Stimulated activated CD4-positive, alpha-beta T cell treated with anti-CD3 and anti-CD28 coated beads, Interleukin-1b, Interleukin-23, amount 100 ng/mL, for 1 hour (primary cell): ENCODE measurements at regions not wholly inside any gene's neighbourhood (a gene's known extent, or its start where the extent isn't known, plus 50 kb on each side); places are given as distances from the start of the nearest gene placed in this dataset.
"Not testable (repeated sequence)": the region's sequence is repeated elsewhere in the genome, so short reads cannot be mapped to it uniquely, and the experiment has no call there.

ENCODE experiments used
- DNase-seq, 2 donors: peaks; one replicate each; pipeline ENCODE4 v3.0.0-alpha.2; 2020; ENCODE audit warnings: low read depth in 2 of 2

GRCh38 chr3:25844891-25845290, 55.0 kb downstream of the OXSM start:
- DNase-seq: no peak

GRCh38 chr3:25846282-25846681, 56.4 kb downstream of the OXSM start:
- no peak for DNase-seq

- DNase-seq: no peak
Measured at GRCh38 chr3:25849091-25849490, 59.2 kb downstream of the OXSM start.

DNA sequence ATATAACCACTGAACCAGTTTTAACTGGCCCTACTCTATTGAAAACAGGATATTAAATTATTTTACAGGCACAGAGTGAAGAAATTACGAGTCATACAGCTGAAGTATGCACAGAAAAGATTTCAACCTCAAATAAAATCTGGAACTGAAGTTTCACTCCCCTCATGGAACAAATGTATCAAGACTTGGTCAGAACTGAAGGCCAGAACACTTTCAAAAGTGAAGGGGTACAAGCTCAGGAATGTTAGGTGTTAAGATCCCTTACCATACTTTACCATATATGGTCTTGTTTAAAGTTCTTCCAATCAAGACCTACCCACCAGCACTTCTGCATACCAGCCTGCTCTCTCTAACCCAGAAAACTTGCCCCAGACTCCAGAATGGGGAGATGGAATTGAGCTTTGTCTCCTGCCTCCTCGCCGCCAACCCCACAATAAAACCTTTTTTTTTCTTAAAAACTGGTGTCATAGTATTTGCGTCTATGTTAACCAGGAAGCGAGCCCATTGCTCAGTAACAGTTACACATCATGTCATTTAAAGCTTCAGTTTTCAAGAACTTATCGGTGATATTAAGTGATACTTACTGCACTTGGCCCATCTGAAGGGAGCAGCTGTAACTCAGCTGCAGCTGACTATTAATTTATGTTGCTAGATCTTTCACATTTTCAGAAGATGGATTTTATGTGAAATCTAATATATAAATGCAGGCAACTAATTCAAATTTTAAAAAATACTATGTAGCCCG, 59.9 kb downstream of the OXSM start:
- DNase-seq: no peak

DNA sequence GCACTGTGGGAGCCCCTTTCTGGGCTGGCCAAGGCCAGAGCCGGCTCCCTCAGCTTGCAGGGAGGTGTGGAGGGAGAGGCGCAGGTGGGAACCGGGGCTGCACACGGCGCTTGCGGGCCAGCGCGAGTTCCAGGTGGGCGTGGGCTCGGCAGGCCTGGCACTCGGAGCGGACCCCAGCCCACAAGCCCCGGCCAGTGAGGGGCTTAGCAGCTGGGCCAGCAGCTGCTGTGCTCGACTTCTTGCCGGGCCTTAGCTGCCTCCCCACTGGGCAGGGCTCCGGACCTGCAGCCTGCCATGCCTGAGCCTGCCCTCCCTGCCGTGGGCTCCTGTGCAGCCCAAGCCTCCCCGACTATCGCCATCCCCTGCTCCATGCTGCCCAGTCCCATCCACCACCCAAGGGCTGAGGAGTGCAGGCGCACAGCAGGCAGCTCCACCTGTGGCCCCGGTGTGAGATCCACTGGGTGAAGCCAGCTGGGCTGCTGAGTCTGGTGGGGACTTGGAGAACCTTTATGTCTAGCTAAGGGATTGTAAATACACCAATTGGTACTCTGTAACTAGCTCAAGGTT, 61.9 kb downstream of the OXSM start:
- DNase-seq: not testable (repeated sequence)

GRCh38 chr3:25854214-25854613, 64.3 kb downstream of the OXSM start:
- no peak for DNase-seq

- no peak for DNase-seq
Measured at GRCh38 chr3:25854635-25855034, 64.7 kb downstream of the OXSM start.

DNA sequence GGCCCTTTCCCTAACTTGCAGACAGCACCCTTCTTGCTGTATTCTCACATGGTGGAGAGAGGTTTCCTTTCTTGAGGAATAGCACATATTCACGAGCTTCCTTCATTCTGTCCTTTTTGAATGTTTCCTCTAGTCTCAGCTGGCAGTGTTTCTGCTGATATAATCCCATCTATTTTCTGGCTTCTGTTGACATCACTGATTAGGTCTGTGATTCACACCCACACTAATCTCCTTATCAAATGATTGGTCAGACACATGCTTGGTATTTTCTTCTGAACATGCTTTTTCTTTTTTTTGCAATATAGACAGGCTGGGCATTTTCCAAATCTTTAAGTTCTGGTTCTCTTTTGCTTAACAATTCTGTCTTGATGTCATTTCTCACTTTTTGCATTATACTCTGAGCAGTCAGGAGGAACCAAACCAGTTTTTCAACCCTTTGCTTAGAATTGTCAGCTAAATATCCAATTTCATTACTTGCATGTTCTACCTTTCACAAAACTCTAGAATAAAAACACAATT, 65.4 kb downstream of the OXSM start:
- DNase-seq: no peak

GRCh38 chr3:25856902-25857518, 67.1 kb downstream of the OXSM start:
- no peak for DNase-seq

DNA sequence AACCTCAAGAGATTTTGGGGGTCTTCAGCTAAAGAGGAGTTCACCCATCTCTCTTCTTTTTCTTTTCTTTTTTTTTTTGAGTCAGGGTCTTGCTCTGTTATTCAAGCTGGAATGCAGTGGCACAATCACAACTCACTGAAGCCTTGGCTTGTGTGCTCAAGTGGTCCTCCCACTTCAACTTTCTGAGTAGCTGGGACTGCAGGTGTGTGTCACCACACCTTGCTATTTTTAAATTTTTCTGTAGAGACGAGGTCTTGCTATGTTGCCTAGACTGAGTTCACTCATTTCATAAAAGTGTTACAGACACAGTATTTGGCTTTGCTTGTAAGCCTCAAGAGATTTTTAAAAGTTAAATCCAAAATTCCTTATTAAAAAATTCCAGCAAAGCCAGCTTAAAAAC, 71.7 kb downstream of the OXSM start:
- no peak for DNase-seq

GRCh38 chr3:25863011-25863415, 73.1 kb downstream of the OXSM start:
- DNase-seq: no peak

DNA sequence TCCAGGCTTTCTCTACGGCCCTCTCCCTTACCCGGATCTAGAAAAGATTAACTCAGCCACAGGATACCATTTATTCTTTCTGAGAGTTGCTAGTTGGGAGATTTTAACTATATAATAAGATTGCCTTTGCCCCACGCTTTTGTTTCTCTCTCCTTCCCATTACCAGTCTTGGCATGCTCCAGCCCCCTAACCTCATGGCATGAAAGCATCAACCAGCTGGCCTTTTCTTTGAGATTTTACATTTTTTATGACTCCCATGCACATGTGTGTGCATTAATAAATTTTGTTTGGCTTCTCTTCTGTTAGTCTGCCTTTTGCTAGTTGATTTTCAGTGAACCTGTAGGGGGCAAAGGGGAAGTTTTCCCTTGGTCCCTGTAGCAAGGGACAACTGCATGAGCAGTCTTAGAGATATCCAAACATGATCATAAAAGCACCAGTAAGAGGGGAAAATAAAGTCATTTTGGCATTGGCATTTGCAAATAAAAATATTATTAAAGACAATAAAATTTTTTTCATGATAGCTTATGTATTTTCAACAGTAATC, 73.6 kb downstream of the OXSM start:
- DNase-seq: no peak

DNA sequence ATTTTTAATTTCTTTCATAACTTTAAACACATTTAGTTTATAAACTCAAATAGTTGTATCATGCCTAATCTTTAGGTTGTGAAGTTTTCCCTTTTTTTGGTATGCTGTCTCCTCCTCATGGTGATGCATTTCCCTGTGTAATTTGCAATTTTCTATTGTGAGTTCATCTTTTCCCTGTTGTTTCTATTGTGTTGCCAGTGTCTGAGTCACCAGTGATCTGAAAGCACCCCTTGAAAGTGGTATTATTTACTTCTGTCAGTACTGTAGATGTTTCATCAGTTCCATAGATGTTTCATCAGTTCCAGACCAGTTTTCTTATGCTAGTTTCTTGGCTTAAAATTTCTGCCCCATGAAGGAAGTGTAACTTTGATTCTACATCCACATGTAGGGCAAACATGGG, 80.6 kb downstream of the OXSM start:
- no peak for DNase-seq

GRCh38 chr3:25872200-25872877, 82.4 kb downstream of the OXSM start:
- no peak for DNase-seq

- DNase-seq: no peak
Measured at GRCh38 chr3:25883492-25883891, 93.6 kb downstream of the OXSM start.

GRCh38 chr3:25884981-25885380, 95.1 kb downstream of the OXSM start:
- no peak for DNase-seq

DNA sequence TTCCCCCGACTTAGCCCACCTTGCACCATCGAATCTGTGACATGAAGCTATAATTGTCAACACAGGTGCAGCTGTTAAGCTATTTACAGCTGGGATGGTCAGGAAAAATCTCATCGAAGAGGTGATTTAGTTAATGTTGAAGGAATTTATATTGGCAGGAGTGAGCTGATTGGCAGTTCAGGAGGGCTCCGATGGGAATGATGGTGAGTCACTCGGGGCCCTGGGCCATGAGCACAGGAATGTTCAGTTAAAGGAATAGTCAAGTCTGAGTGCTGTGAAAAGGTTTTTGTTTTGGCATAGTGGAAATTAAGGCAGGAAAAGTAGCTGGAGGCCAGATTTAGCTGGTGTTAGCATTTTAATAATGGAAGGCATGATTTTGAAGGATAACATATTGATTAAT, 95.7 kb downstream of the OXSM start:
- no peak for DNase-seq

DNA sequence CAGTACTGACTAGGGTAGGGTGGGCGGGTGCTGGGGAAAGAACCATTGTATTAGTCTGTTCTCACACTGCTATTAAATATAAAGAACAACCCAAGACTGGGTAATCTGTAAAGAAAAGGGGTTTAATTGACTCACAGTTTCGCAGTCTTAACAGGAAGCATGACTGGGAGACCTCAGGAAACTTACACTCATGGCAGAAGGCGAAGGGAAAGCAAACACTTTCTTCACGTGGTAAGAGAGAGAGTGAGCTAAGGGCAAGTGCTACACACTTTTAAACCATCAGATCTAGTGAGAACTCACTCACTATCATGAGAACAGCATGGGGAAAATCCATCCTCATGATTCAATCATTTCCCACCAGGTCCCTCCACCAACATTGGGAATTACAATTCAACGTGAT, 98.0 kb downstream of the OXSM start:
- no peak for DNase-seq

DNA sequence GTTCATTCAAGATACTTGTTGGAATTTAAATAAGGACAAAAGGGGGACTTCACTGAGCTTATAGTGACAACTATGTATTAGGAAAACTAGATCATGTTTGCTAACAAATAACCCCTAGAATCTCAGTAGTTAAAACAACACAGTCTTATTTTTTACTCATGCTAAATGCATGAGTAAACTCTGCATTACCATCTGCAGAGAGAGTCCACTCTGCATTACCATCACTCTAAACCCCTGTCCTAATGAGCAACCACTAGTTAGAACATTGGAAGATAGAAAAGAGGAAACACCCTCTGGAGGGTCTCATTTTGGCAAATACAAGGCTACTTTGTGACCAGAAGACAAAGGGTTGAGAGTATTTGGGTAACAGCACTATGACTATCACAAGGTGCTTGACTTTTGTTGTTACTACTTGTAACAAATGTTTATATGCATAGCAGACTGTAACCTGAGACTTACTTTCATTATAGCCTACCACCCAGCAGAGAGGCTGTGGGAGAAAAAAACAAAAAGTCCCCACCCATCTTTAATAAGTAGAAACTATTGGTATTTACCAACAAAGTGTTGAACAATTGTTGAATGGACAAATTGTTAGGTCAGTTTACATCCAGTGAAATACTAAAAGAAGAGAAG, 99.1 kb downstream of the OXSM start:
- no peak for DNase-seq

- no peak for DNase-seq
Measured at GRCh38 chr3:25889525-25889917, 99.6 kb downstream of the OXSM start.

DNA sequence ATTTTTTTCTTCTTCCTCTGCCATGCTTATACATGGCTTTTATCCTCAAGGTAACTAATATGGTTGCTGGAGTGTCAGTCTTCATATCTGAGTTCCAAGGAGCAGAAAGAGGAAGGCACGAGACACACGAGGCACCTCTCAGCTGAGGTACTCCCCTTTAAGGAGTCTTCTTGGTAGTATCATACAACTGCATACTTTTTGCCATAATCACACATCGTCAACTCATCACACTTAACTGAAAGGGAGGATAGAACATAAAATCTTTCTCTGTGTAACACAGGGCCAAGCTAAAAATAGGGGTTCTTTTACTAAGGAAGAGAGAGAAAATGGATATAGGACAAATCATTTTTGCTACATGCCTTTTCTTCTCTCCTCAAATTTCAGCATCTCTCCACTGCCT, 104.2 kb downstream of the OXSM start:
- DNase-seq: no peak

GRCh38 chr3:25895031-25895430, 105.1 kb downstream of the OXSM start:
- DNase-seq: no peak
